Stimulated activated CD8-positive, alpha-beta memory T cell treated with anti-CD3 and anti-CD28 coated beads, Interleukin-4, amount 100 ng/mL, for 1 hour (primary cell): ENCODE measurements at regions not wholly inside any gene's neighbourhood (a gene's known extent, or its start where the extent isn't known, plus 50 kb on each side); places are given as distances from the start of the nearest gene placed in this dataset.

Experiments
- DNase-seq, 2 donors: peaks; one replicate each; pipeline ENCODE4 v3.0.0-alpha.2; 2020; ENCODE audit warnings: low read depth in 2 of 2, low spot score in 1 of 2

- DNase-seq: no peak
These were observed 248.1 kb downstream of the CTTN start for GRCh38 chr11:70646272-70647049.

DNA sequence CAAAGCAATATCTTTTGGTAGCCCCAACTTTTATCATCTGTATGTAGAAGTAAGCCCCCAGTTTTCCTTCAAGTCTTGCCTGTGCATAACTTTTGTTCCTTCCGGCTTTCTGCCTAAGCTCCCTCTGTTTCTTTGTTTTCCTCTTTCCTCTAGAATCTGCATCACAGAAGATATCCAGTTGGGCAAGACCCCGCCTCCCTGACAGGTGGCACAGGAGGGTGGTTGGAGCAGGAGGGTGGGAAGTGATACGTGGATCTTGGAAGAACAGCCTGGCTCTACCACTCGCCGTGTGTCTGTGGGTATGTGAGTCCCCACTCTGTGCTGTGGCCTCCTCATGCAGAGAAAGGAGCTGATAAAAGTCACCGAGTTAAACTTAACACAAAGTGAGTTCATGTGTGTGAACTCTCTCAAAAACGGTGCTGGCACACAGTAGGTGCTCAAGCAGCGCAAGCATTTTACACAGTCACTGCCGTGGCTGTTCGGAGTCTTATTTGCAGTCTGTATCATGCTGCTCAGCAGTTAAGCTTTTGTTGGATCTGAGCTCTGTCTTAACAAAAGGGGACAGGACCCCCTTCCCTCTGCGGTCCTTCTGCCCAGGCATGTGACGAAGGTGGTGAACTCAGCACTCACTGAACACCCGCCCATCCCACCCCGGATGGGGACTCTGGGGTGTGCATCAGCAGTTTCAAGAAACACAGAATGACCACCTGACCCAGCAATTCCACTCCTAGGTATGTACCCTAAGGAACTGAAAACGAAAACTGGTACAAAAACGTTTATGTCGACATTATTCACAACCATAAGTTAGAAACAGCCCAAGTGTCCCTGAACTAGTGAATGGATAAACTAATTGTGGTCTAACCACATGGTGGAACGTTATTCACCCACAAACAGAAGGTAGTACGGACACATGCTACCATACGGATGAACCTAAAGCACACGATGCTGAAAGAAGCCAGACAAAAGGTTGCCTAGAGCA, 249.1 kb downstream of the CTTN start:
- no peak for DNase-seq

DNA sequence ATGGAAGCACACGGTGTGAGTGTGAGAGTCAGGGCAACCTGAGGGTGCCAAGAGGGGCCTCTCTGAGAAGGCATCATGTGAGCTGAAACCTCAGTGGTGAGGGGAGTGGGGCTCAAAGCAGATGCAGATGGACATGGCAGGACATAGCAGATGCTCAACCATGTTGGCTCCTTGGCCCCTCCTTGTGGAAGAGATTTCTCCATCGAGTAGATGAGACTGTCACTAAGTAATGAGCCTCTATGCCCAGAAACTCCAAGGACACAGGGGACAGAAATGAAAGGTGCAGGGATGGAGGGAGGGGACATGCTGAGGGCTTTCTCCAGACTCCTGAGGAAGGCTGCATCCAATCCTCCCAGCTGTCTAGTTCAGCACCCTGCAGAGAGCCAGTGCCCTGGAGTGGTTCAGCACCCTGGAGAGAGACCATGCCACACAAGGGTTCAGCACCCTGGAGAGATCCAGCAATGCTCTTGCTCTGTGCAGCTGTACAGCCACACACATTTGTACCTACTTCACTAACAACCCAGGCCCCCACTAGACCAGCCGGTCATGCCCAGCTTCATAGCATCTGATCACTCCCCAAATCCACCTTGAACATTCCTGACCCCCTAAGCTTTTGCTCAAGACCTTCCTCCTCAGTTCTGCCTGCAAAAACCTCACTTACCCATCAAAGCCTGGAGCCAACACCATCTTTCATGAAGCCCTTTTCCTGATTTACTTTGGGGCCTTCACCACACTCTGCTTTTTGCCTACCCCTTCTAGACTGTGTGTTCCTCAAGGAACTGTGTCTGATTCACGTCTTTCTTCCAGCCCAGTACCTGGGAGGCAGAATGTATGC, 252.0 kb downstream of the CTTN start:
- no peak for DNase-seq

GRCh38 chr11:70651031-70651430, 252.7 kb downstream of the CTTN start:
- DNase-seq: no peak

GRCh38 chr11:70654016-70654415, 255.7 kb downstream of the CTTN start:
- DNase-seq: no peak

GRCh38 chr11:70655816-70656215, 257.5 kb downstream of the CTTN start:
- DNase-seq: no peak

- DNase-seq: no peak
These were observed 257.9 kb downstream of the CTTN start for GRCh38 chr11:70656252-70656651.

- DNase-seq: no peak
These were observed 261.9 kb downstream of the CTTN start for GRCh38 chr11:70660059-70660888.

GRCh38 chr11:70660889-70661197, 262.5 kb downstream of the CTTN start:
- DNase-seq: no peak

DNA sequence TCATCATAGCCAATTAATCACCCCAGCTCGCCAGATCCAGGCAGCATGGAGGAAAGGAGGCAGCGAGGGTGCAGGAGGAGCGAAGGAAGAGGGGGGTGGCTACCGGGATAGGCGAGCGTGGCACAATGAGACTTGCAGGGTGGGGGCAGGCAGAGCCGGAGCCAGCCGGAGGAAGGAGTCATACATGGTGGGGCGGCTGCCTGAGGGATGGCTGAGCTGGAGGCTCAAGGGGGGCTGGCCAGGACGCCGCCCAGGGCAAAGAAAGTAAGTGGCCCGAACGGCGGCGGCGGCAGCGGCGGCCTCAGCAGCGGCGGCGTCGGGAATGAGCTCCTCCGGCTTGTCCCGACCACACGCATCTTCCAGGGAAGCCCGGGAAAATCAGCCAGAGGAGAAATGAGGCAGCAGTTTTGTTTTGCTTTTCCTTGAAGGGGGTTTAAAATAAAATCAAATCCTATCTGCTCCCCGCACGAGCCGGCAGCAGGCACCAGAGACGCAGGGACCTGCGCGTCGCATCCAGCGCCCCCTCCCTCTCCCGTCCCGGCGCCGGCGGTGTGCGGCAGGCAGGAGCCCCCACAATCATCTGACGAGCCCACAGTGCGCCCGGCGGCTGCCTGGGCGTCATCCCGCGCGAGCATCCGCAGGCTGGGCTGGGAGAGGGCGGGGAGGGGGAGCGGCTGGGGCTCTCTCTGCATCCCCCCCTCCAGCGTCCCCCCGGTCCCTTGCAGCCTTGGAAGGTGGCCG, 263.6 kb downstream of the CTTN start:
- DNase-seq: no peak

DNA sequence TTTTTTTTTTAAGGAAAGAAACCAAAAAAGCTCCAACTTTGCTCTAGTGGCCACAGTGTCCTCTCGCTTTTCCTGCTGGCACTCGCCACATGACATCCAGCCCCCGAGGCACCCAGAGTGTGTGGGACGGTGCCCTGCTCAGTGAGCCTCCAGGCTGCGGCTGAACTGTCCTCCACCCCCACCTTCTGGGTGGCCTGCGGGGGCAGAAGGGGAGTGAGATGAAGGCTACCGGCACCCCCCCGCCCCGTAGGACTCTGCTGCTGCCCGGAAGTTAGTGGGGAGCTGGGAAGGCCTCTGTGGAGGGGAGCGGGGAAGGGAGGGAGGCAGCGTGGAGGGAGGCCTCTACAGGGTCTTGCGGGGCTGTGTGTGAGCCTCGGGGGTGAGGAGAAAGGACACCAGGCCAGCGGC, 264.4 kb downstream of the CTTN start:
- DNase-seq: no peak

- DNase-seq: no peak
These were observed 265.5 kb downstream of the CTTN start for GRCh38 chr11:70663815-70664214.

DNA sequence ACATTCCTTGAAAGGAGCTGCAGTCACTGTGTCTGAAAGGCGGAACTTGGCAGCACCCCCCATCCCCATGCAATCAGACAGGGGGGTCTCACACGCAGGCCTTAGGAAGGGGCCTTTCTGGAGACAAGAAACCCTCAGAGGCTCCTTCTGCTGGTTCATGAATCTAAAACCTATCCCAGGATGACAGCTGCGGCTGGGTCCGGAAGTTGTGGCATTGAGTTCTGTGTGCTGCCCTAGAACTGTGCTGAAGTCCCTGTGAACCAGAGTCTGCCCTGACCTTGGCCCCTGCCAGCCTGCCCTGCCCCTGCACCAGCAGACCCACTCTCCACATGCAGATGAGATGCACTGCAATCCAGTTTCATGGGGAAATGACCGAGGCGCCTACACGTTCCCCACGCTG, 268.0 kb downstream of the CTTN start:
- no peak for DNase-seq

DNA sequence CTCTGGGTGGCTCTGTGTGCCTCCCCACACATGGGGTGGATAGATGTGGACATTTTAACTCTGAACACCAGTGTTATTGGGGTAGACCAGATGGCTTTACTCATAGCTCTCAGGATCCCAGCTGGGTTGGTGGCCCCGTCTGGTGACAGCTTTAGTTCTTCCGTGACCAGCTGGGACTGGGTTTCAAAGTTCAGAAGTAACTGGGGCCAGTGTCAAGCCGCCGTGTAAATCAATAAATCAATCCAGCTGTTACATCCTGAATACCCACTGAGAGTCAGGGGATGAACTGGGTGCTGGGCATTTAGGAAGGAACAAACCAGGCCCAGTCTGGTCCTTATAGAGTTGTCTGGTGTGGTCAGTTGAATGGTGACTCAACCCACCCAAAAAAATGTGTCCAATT, 269.4 kb downstream of the CTTN start:
- no peak for DNase-seq

DNA sequence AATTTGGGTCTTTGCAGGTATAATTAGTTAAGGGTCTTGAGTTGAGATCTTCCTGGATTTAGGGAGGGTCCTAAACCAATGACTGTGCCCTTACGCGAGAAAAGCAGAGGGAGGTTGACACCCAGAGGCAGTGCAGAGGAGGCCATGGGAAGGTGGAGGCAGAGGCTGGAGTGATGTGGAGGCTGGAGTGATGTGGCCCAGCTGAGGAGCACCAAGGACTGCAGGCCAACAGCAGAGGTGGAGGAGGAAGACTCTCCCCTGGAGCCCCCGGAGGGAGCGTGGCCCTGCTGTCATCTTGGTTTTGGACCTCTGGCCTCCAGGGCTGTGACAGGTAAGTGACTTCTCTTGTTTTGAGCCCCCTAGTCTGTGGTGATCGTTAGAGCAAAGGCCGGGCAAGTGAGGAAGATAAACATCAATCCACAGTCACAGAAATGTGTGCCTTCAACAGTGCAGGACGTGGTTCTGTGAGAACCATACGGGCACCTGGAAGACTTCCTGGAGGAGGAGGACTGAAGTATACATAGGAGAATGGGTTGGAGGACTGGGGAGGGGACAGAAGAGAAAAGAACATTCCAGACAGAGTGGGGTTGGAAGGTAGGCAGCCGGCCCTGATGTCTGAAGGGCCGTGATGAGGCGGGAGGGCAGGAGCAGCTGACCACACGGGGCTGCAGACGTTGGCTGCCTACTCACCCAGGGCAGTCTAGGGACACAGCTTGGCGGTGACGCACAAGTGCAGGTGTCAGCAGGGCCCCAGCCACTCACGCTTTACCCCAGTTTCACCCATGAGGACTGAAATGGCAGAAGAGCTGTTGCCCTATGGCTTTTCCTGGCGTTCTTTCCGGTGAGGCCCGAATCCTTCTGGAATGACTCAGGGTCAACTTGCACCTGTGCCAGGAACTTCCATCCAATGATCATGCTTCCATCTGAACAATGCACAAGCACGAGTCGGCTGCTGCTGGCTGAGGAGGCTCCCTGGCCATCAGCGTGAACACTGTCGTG, 270.2 kb downstream of the CTTN start:
- DNase-seq: no peak

- no peak for DNase-seq
These were observed 271.0 kb downstream of the CTTN start for GRCh38 chr11:70669281-70669680.

GRCh38 chr11:70669871-70670675, 271.7 kb downstream of the CTTN start:
- no peak for DNase-seq

DNA sequence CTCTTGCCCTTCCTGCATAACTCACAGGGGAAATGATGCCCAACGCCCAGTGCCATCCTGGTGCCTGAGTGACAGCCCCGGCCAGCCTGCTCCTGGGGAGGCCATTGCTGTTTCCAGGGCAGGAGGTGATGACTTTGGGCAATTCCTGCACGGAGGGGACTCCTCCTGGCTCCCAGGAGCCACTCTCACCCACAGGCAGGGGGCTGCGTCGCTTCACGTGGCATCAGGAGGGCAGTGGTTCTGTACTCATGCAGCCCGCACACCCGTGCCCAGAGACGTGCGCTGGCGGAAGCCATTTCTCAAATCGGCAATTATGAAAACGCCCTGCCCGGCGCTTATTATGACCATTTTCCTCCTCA, 272.3 kb downstream of the CTTN start:
- DNase-seq: no peak
